HG03565 (cell line): ENCODE measurements at regions not wholly inside any gene's neighbourhood (a gene's known extent, or its start where the extent isn't known, plus 50 kb on each side); places are given as distances from the start of the nearest gene placed in this dataset.
"Not testable (repeated sequence)": the region's sequence is repeated elsewhere in the genome, so short reads cannot be mapped to it uniquely, and the experiment has no call there.

Source experiments
- ATAC-seq: cut with Tn5 transposase; IDR thresholded peaks from one replicate; pipeline ENCODE4 v1.9.1; 2021; ENCODE audit warnings: mild to moderate bottlenecking, moderate library complexity; ENCODE audit not compliant: unreplicated experiment

GRCh38 chr12:61934564-61934963 is 325.6 kb upstream of the USP15 start:
- no peak for ATAC-seq

- ATAC-seq: no peak
These were observed 320.2 kb upstream of the USP15 start for GRCh38 chr12:61939977-61940376.

- no peak for ATAC-seq
These were observed 303.7 kb upstream of the USP15 start for GRCh38 chr12:61956545-61956944.

GRCh38 chr12:61974461-61974860 is 285.7 kb upstream of the USP15 start:
- no peak for ATAC-seq

GRCh38 chr12:61985830-61986229 is 274.4 kb upstream of the USP15 start:
- no peak for ATAC-seq

GRCh38 chr12:61987173-61987572 is 273.0 kb upstream of the USP15 start:
- no peak for ATAC-seq

- no peak for ATAC-seq
These were observed 268.5 kb upstream of the USP15 start for GRCh38 chr12:61991661-61992060.

GRCh38 chr12:61993734-61994345 is 266.4 kb upstream of the USP15 start:
- peak; percentile 82 for ATAC-seq

GRCh38 chr12:61996717-61997116 is 263.5 kb upstream of the USP15 start:
- ATAC-seq: no peak

- no peak for ATAC-seq
These were observed 261.4 kb upstream of the USP15 start for GRCh38 chr12:61998791-61999190.

GRCh38 chr12:61999311-61999710 is 260.9 kb upstream of the USP15 start:
- ATAC-seq: no peak

GRCh38 chr12:62001424-62001823 is 258.8 kb upstream of the USP15 start:
- no peak for ATAC-seq

GRCh38 chr12:62003226-62003625 is 257.0 kb upstream of the USP15 start:
- ATAC-seq: no peak

GRCh38 chr12:62003701-62004100 is 256.5 kb upstream of the USP15 start:
- no peak for ATAC-seq

GRCh38 chr12:62005615-62006014 is 254.6 kb upstream of the USP15 start:
- ATAC-seq: no peak

- ATAC-seq: peak; percentile 73
These were observed 254.0 kb upstream of the USP15 start for GRCh38 chr12:62006076-62006732.

- no peak for ATAC-seq
These were observed 251.5 kb upstream of the USP15 start for GRCh38 chr12:62008703-62009102.

GRCh38 chr12:62009445-62009844 is 250.8 kb upstream of the USP15 start:
- no peak for ATAC-seq

GRCh38 chr12:62010331-62010906 is 249.8 kb upstream of the USP15 start:
- not testable (repeated sequence) for ATAC-seq

- not testable (repeated sequence) for ATAC-seq
These were observed 249.2 kb upstream of the USP15 start for GRCh38 chr12:62010973-62011372.

GRCh38 chr12:62014330-62014729 is 245.9 kb upstream of the USP15 start:
- no peak for ATAC-seq

GRCh38 chr12:62016021-62016420 is 244.2 kb upstream of the USP15 start:
- no peak for ATAC-seq
